GM18507 (cell line): ENCODE measurements at regions not wholly inside any gene's neighbourhood (a gene's known extent, or its start where the extent isn't known, plus 50 kb on each side); places are given as distances from the start of the nearest gene placed in this dataset.
A peak's percentile ranks its signal among the peaks of the same experiment; 100 is the strongest.
"Not testable (repeated sequence)": the region's sequence is repeated elsewhere in the genome, so short reads cannot be mapped to it uniquely, and the experiment has no call there.

Source experiments
- DNase-seq: peaks from one replicate; pipeline ENCODE4 v3.0.0; 2011; ENCODE audit warnings: low read depth; ENCODE audit not compliant: insufficient read length; ENCODE audit errors: extremely low spot score
- FAIRE-seq: peaks from 2 replicates; lab custom pipeline; 2011; peaks lifted over from hg19 to GRCh38; lab: Jason Lieb, UNC

GRCh38 chr10:133021116-133021962, 66.4 kb upstream of the ADGRA1 start:
- FAIRE-seq (no peak), DNase-seq (no peak)

DNA sequence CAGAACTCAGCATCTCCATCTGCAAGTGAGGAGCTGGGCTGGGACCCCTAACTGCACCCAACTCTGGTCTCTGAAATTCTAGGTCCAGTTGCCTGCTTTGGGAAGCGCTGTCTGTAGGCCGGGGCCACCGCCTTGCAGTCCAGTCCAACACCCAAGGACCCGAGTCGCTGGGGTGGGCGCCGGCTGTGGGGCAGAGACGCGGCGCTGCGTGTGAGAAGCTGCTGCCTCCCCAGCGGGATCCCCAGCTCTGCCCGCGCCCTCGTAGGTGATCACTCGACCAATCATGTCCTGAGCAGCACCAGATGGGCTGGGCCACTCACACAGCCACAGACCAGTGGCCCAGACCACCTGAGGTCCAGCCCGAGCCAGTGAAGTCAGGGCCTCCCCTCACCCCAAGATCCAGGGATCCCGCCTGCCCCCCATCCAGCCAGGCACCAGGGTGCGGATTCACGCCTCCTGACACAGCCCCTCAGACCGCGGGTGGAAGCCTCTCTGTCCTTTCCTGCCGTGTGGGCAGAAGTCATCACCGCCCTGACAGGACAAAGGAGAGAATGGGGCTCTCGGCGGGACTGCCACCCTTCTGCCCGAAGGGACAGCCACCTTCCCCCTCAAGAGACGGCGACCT, 67.4 kb upstream of the ADGRA1 start:
- DNase-seq: no peak
- no peak for FAIRE-seq

- DNase-seq: no peak
- FAIRE-seq: no peak
Observed at GRCh38 chr10:133019651-133020050, 68.1 kb upstream of the ADGRA1 start.

DNA sequence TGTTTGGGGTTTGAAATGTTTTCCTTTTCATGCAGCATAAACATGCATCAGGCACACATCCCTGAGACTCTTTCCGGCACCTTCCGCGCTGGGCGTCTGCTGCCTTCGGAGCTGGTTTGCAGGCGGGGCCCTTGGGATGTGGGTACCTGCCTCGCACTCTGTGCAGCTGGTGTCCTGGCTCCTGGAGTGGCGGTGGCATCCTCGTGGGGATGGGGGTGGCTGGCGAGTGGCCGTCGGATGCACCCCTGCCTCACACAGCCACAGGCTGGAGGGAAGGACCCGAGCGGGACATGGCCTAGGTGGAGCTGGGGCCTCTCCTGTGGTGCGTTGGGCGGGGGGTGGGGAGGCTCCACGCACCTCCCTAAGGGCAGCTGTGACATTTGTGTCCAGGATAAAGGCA, 68.5 kb upstream of the ADGRA1 start:
- DNase-seq: no peak
- no peak for FAIRE-seq

DNA sequence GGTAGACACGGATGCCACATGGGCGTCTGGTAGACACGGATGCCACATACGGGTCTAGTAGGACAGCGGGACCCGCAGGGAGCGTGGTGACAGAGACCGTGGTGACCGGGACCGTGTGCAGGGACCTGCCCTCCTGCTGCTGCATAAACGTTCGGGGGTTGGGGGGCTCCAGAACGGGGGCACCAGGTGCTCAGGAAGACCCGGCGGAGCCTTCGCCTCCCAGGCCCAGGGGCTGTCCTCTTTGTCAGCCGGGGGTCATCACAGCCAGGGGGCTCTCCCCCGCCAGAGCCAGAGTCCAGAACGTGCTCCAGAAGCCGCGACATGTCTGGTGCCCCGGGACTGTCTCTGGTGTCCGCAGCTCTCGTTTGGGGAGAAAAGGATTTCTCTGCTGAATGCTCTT, 69.2 kb upstream of the ADGRA1 start:
- DNase-seq: no peak
- no peak for FAIRE-seq

DNA sequence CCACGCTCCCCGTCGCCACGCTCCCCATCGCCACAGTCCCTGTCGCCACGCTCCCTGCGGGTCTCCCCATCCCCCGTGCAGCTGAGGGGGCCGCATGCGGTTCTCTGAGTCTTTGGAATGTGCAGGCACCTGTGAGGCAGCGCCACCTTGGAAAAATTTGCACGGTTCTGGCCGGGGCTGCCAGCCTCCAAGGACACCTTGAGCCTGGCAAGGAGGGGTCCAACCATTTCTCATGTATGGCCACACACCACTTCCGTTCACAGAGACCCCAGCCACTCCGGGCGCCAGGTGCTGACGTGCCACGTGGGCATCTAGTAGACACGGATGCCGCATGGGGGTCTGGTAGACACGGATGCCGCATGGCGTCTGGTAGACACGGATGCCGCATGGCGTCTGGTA, 70.5 kb upstream of the ADGRA1 start:
- no peak for FAIRE-seq
- DNase-seq: no peak

DNA sequence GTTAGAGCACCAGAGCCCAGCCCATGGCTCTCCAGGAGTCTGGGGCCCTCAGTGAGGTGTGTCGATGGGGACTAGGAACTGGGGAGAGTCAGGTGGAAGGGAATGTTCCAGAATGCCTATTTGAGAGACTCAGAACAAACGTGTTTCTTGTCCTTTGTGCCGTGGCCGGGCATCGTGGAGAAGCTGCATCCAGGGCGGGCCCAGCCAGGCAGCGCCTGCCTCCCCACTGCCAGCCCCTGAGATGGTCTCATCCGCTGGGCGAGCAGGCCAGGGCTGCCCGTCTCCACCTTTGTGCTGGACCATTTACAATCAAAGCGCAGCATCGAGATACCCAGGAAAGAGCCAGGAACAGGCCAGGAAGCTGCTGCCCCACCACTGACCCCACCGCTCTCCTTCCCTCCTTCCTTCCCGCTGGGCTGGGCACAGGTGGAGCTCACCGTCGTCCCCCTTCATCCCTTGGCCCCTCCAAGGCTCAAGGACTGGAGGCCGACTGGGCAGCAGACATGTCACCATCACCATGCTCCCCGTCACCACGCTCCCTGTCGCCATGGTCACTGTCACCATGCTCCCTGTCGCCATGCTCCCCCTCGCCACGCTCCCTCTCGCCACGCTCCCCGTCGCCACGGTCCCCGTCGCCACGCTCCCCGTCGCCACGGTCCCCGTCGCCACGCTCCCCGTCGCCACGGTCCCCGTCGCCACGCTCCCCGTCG, 71.1 kb upstream of the ADGRA1 start:
- FAIRE-seq (no peak), DNase-seq (no peak)

DNA sequence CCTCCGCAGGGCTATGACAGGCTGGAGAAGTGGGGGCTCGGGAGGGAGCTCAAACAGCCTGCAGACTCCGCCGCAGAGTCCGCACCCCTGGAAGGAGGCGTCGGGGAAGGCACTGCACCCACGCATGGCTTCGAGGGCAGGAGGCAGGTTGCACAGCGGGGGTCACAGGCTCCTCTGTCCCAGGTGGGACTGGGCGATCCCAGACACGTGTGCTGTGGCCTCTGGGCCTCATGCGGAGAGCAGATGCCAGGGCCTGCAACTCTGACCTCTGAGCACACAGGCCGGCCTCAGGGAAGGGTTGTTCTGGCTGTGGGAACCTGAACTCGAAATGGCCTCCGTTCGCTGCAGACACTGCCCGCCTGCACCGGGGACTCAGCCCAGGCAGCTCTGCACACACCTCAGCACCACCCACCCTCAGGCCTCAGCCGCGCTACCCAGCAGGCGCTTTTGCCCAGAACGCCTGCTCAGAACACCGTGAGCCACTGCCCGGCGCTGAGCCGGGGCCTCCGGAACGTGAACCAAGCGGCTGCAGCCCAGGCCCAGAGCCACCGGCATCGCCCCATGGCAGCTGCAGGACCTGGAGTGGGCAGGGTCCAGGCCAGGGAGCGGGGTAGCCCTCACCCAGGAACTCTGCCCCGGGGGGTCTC, 71.8 kb upstream of the ADGRA1 start:
- DNase-seq (no peak), FAIRE-seq (no peak)

DNA sequence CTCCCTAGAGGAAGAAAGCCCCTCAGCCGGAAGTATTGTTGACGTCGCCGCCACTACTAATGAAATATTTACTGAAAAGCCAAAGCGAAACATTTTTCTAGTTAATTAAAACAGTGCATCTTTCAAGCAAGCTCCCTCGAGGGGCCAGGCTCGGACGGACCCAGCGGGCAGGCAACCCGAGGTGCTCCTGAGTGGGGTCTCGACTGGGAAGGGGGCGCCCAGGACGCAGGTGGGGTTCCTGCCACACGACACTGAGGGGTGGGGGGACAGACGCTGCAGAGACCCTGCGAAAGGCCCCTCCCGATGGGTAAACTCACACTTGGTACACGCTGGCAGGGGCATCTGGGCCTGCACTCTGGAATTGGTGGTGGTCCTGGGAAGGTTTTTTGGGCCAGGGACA, 72.4 kb upstream of the ADGRA1 start:
- FAIRE-seq (no peak), DNase-seq (no peak)

DNA sequence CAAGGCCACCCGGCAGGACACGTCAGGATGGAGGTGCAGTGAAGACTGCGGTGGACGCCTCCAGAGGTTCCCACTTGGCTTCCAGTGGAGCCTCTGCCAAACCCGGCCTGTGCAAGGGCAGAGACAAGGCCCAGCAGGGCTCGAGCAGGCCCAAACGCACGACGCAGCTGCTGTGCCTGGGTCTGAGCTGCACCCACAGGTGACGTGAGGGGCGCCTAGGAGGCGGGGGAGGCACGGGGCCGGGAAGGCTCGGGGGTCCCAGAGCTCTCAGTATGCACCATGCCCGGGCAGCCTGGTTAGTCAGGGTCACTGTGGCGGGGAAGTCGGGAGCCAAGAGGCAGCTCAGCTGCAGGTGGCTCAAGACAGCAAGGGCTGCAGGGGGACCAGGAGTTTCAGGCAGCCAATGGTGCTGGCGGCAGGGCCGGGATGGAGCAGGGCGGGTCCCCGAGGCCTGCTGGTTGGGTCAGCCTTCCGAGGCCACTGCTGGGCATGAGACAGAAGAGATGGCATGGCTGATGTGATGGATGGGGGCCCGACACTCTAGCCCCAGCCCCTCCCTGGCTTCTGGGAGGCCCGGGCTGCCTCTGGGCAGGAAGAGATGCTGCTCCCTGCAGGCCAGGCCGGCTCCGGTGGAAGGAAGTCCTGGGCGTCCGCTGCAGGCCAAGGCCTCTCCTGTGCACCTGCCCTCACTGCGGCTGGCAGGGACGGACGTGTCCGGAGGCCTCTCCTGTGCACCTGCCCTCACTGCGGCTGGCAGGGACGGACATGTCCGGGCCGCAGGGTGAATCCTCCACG, 72.2 kb upstream of the CFAP46 start:
- DNase-seq (no peak), FAIRE-seq (no peak)

- FAIRE-seq (no peak), DNase-seq (no peak)
Observed at GRCh38 chr10:133013463-133013862, 71.1 kb upstream of the CFAP46 start.

DNA sequence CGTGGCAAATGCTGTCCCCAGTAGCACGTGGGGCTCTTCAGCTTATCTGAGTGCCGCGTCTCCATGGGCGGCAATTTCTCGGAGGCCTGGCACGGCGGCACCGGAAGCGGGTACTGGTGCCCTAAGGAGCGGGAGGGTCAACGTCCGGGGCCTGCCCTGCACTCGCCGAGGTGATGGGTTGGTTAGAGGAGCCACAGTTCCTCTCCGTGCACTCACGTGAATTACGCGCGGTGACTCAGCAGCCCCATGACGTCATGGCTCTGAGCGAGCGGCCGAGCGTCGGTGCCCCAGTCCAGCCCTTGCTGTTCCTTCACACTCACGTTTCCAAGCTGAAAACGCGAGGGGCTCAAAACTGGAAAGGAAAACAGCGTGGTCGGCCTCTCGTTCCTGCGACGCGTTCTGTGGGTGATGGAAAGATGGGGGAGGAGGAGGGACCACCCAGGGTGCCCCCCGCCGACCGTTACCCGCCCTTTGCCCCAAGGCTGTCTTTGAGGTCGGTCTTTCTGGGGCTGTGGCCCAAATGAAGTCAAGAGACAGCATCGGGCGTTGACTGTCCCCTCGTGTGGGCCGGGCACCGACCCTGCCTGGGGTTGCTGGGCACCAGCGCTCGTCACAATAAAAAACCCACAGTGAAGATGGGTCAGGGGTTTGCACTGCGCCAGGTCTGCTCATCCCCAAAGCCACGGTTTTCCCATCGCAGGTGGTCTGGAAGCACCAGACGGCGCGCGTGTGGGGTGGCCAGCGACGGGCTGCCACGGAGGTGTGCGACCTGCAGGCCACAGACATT, 70.4 kb upstream of the CFAP46 start:
- FAIRE-seq: no peak
- no peak for DNase-seq

DNA sequence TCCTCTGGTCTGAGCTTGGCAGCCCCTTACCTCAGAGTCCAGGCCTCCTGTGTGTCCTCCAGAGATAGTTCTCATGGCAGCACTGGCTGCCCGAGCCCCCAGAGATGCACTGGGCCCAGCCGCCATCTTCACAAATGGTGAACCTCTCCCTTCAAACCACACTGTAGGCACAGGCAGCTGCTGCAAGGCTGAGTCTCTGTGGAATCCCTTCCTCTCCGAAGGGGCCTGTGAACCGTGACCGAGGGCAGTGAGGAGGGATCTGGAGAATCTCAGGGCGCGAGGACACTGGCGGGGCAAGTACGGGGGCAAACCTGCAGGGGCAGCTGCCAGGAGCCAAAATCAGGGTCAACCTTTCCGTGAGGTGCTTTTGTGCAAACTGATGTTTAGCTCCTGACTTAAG, 69.5 kb upstream of the CFAP46 start:
- DNase-seq: no peak
- no peak for FAIRE-seq

- DNase-seq, FAIRE-seq: not testable (repeated sequence)
Observed at GRCh38 chr10:133011393-133011792, 69.0 kb upstream of the CFAP46 start.

GRCh38 chr10:133010843-133011179, 68.4 kb upstream of the CFAP46 start:
- DNase-seq: not testable (repeated sequence)
- peak; percentile 42 for FAIRE-seq

DNA sequence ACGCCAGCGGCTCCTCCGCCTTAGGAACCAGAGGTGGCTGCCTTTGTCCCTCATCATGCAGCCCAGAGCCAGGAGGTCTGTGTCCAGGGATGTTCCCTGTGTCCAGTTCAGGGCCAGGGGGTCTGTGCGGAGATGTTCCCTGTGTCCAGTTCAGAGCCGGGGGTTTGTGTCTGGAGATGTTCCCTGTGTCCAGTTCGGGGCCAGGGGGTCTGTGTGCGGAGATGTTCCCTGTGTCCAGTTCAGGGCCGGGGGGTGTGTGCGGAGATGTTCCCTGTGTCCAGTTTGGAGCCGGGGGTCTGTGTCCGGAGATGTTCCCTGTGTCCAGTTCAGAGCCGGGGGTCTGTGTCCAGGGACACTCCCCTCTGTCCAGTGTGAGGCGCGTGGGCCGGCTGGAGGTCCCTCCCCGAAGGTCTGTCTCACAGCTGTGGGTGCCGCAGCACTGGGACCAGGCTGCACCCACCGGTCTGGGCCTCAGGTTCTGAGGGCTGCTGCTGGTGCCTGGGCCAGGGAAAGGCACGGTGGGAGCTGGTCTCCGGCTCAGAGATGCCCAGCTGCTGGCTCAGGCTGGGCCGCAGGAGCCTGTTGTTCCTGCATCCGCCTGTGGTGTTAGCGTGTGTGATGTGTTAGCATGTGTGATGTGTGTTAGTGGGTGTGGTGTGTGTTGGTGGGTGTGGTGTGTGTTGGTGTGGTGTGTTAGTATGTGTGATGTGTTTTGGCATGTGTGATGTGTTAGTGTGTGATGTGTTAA, 67.9 kb upstream of the CFAP46 start:
- DNase-seq (no peak), FAIRE-seq (no peak)

DNA sequence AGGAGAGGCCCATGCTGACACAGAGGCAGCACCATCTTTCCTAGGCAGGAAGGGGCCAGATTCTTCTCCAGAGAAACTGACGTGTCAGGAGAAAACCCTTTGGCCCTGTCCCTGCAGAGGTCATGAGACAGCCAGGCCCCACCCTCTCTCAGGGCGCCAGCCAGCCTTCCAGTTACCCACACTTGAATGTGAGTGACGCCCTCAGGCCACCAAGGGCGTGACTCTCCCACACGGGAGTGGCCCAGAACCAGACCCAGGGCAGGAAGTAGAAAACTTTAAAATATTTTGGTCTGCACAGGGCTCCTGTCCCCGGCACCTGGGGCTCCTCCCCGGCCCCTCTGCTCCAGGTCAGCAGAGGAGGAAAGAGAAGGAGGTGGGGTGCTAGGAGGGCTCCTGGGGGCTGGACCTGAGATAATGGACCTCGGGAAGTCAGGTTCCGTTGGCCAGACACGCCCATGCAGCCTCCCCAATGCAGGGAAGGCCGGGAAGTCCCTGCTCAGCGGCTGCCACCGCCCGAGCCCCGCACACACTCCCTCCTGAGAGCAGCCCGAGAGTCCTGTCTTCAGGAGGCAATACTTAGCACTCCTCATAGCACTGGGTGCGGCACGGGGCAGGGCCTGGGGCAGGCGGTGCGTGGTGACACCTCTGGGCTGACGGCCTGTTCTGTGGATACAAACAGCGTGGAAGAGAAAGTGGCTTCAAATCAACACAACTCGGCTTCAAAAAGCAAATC, 67.0 kb upstream of the CFAP46 start:
- FAIRE-seq: no peak
- DNase-seq: no peak
